RKO (cell line): ENCODE measurements at regions not wholly inside any gene's neighbourhood (a gene's known extent, or its start where the extent isn't known, plus 50 kb on each side); places are given as distances from the start of the nearest gene placed in this dataset.
"Not testable (repeated sequence)": the region's sequence is repeated elsewhere in the genome, so short reads cannot be mapped to it uniquely, and the experiment has no call there.

Source experiments
- DNase-seq: peaks from one replicate; pipeline ENCODE4 v3.0.0-alpha.2; 2016; ENCODE audit warnings: low spot score

DNA sequence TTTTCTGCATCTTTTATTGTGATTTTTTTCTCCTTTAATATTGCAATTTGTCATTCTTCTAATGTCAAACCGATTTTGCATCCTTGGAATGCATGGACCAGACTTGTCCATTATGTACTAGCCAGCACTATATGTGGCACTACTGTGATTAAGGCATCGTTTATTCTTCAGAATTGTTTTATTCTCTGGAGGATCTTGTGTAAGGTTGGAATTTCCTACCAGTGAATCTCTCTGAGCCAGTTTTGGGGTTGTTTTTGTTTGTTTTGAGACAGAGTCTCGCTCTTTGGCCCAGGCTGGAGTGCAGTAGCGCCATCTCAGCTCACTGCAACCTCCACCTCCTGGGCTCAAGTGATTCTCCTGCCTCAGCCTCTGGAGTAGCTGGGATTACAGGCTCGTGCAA lies 58.5 kb downstream of the IGLL5 start:
- DNase-seq: no peak

DNA sequence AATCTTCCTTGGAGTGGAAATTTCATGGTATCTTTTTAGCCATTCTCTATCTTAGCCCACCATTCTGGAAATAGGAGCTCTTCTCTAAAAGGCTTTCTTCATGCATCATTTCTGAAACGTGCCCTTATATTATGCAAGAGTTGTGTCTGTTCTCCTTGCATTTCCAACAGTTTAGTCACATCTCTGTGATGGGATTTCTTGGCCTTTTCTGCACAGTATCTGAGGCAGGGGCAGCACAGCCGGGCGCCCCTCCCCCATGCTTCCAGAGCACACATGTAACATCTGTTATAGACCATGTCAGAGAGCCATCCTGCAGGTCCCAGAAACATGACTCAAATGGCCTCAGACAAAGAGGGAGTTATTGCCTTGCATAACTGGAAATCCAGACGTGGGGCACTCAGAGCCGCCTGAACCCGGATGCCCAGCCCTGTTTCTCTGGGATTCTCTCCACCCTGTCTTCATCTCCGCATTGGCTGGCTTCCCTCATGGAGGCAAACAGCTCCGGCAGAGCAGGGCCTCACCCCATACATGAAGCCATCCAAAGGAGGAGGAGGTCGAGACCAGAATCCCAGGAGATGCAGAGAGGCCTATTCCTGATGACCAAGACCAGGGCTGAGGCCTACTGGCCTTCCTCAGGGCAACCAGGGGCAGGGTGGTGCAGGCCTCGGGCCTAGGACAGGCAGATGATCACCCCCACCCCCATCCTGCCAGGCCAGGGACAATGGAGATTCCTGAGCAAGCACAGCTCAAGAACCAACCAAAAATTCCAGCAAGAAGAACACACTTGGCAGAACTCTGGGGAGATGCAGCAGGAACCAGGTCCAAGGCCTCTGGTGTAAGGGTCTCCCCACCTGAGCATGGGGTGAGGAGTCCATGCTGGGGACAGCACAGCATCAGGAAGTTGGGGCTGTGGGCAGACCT lies 61.3 kb downstream of the IGLL5 start:
- no peak for DNase-seq

GRCh38 chr22:22949953-22950352 lies 62.3 kb downstream of the IGLL5 start:
- DNase-seq: no peak

GRCh38 chr22:22951035-22951434 lies 63.4 kb downstream of the IGLL5 start:
- no peak for DNase-seq

DNA sequence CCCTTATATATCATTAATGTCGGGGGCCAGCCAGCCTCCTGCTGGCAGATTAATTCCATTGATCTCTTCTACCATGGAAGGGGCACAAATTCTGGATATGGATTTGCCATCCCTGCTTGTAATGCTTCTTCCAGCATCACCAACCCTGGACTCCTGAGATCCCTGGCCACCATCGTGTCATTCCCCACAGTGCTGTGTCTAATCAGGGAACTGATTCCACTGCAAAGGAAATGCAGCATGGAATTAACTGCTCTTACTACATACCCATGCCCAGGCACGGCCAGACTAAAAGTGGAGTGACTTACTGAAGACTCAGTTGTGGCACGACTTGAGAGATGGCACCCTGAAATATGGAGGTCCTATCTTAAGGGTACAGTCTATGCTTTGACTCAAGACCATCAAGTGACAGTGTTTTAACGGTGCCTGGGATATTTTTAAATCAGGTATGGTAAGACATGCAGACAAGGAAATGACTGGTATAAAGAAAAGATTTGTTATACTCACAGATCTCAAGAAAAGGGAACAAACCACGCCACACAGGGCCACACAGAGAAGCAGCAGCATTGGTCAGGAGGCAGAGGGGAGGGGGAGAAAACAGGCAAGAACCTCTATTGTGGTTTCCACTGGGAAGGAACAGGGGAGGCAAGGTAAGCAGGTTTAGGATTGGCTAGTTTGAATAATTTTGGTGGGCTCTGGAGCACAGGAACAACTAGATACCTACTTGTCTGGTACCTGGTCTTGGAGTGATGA lies 65.1 kb downstream of the IGLL5 start:
- no peak for DNase-seq

- DNase-seq: no peak
Observed at GRCh38 chr22:22953791-22954190, 66.2 kb downstream of the IGLL5 start.

DNA sequence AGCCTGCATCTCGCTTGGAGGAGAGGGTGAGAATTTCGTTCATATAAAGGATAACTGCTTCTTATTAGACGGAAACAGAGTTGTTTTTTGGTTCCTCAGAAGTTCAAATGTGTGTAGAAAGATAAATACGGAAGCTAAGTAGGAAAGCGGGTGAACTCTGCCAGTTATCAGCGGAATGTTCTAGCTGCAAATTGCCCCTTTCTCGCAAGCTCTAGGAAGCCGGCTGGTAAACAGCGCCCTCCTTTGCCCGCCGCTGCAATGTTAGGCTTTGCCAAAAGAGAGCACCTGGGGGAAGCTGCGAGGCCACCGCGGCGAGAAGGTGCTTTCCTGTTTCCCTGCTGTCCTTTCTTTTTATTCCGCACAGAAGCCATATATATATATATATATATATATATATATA lies 67.0 kb downstream of the IGLL5 start:
- no peak for DNase-seq

DNA sequence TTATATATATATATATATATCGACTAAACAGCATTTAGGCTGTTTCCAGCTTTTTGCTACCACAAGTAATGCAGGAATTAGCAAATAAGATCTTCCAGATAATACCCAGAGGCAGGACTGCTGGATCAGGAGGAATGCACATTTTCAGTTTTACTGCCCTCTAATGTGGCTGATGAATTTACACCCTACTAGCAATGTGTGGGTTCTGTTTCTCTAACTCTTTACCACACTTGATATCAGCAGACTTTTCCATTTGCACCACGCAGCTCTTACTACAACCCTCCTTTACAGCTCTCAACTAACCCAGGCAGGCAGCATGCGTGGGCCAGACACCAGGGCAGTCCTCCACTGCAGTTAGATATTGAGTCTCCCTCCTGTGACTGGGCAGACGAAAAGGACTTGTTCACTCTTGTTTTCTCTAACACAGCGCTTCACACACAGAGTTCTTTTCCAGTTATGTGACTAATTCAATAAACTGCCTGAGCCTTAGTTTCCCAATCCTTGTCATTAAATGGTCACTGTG lies 67.7 kb downstream of the IGLL5 start:
- DNase-seq: no peak

DNA sequence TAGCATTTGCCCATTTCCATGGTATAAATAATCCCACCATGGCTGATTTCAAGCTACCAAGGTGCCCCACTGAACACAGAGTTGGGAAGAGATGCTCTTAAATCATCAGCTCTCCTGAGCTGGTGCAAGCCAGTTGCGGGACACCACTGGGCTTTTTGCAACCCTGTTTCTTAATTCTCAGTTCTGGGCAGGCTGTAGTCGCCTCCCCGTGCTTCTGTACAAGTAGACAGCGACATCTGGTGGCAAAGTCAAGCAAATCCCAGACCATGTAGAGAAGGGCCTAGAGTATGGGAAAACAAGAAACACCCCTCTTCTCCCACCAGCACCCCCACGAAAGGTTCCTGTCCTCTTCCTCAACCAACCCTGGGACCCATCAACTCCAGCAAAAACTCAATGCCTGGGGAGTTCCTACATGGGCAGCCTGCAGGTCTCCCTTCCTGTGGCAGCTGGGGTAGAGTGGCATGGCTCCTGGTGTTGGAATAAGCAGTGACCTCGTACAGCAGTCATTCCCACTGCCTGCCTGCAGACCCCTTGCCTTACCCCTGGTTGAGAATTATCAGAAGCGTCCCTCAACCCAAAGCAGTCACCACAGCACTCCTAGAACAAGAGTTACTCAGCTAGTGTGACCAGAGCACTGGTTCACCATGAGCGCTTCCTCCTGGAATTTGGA lies 68.4 kb downstream of the IGLL5 start:
- peak; percentile 68 for DNase-seq

GRCh38 chr22:22957090-22957489 lies 69.5 kb downstream of the IGLL5 start:
- no peak for DNase-seq

- DNase-seq: no peak
Observed at GRCh38 chr22:22958621-22959020, 71.0 kb downstream of the IGLL5 start.

DNA sequence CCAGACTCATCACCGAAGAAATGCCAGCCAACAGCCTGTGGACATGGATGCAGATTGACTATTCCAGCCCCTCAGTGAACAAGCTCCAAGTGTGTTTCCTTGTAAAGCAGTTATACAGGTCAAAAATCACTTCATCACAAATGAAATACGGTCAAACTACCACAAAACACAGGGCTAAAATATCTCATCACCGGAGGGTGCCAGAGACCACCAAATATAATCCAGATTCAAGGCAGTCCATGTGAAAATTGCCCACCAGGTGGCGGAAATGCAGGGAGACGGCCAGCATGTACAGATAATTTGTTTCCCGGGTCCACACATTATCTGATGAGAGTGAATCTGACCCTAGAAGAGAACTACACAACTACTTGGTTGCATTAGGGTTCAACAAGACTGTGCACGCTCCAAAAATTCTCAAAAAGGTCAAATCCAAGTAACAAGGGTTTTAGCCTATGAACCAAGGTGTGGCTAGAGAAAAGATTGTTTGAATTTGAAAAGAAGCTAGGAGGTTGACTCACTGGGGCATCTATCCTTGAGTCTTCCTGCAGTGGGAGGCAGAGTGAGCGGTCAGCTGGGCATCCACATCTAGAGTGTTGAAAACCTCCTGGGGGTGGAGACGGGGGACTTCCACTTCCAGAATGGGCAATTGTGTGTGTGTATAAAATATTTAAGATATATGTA lies 71.7 kb downstream of the IGLL5 start:
- peak; percentile 74 for DNase-seq

DNA sequence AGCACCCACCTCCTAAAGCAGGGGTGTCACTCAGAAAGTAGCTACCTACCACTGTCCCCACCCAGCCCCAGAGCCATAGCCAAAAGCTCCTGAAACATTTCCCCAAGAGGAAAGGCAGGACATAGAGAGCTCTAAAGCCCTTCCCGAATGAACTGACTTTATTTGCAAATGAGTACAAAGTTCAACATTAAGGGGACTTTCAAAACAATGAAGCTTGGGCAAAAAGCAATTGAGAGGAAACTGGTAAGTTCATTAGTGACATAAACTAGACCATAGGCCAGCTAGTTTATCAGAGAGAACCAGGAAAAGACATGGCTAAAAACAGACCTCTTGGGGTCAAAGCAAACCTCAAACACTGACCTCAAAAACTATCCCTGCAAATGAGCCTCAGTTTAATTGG lies 72.7 kb downstream of the IGLL5 start:
- DNase-seq: no peak

GRCh38 chr22:22961574-22961973 lies 74.0 kb downstream of the IGLL5 start:
- no peak for DNase-seq

- DNase-seq: no peak
Observed at GRCh38 chr22:22968366-22968765, 80.8 kb downstream of the IGLL5 start.

DNA sequence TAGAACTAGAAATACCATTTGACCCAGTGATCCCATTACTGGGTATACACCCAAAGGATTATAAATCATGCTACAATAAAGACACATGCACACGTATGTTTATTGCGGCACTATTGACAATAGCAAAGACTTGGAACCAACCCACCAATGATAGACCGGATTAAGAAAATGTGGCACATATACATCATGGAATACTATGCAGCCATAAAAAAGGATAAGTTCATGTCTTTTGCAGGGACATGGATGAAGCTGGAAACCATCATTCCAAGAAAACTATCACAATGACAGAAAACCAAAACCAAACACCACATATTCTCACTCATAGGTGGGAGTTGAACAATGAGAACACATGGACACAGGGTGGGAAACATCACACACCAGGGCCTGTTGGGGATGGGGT lies 85.0 kb downstream of the IGLL5 start:
- not testable (repeated sequence) for DNase-seq

DNA sequence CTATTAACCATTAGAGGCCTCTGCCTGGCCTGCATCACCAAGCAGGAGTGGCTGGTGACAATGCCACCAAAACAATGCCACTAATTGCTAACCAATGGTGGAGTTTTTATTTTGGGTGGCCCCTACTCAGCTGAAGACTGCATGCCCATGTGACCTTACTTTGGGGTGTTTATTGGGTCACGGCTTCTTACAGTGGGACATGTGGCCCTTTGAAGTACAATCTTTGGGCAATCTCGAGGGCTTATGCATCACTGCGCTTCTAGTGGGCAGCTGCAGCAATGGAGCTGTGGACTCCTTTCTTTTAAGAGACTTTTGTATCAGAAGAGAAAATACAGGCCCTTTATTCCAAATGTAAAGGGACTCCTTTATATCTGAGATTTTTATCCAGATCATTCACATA lies 85.7 kb downstream of the IGLL5 start:
- no peak for DNase-seq

DNA sequence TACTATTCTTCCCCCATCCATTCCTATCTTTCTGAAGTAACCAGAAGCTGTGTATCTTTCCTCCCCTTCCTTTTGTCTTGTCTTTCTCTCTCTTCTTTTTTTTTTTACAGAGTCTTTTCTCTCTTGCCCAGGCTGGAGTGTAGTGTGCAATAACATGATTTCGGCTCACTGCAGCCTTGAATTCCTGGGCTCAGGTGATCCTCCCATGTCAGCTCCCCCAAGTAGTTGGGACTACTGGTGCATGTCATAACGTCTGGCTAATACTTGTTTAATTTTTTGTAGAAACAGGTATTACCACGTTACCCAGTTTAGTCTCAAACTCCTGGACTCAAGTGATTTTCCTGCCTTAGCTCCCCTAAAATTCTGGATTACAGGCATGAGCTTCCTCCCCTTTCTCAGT lies 86.5 kb downstream of the IGLL5 start:
- DNase-seq: no peak

DNA sequence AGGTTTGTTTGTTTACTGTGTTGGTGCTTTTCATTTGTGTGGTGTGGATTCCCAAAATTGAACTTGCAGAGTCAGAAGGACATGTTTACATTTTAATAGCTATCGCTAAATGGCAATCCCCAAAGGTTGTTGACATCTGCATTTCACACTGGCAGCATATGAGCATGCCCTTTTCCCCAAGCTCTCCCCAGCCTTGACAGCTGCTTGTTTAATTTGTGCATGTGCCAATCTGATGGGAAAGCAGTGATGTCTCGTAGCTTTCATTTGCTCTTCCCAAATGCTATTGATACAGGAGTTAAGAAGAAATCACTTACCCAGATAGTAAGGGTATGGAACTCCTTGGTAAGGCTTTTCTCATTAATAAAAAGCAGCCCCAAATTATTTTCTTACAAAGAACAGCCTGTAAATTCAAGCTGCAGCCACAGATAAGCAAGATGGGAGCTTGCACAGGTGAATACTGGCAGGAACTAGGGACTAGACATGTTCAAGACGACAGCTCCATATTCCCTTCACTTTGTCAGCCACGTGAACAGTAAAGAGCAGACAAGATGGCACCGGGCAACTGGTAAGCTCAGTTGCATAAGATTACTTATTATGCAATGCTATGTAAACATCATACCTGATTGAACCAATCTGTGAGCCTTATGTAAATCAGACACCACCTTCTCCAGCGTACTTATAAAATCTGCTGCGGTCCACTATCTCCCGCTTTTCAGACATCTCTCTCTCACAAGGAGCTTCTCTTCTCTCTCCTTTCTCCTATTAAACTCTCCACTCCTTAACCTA lies 87.4 kb downstream of the IGLL5 start:
- DNase-seq: no peak

GRCh38 chr22:22976033-22976922 lies 88.7 kb downstream of the IGLL5 start:
- no peak for DNase-seq
